ENCODE measurements at regions not wholly inside any gene's neighbourhood (a gene's known extent, or its start where the extent isn't known, plus 50 kb on each side); places are given as distances from the start of the nearest gene placed in this dataset.

DNA sequence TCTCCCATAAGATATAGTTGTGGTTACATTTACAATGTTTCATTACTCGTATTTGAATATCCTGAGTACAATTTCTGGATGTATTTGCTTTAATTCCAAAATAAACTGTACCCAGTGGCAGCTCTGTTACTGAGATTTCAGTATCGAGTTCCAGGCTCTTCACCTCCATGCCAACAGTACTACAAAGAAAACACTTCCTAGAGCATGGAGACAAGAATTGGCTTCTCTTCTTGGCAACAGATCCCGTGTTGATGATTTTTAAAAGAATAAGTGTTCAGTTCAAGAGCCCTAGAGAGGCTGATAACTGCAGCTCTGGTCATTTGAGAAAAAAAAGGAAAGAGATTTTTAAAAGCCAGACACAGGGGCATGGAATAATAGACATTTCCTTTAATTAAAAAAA lies 302.8 kb downstream of the EFNB2 start:
- no peak for DNase-seq

DNA sequence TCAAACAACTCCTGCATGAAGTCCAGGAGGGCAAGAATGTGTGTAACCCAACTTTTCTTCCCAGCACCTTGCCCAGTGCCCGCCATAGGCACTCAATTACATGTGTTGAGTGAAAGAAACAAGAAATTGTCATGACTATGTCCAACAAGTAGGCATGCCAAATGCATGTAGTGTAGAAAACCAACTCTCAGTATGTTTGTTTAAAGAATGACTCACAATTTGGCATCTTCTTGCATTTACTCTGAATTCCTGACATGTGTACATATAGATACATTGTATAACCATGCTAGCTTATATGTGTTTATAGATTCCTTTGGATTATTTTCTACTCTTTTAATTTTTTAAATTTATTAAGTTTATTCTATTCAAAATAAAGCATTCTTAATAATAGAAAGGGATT lies 305.0 kb downstream of the EFNB2 start:
- DNase-seq = peak; percentile 74

DNA sequence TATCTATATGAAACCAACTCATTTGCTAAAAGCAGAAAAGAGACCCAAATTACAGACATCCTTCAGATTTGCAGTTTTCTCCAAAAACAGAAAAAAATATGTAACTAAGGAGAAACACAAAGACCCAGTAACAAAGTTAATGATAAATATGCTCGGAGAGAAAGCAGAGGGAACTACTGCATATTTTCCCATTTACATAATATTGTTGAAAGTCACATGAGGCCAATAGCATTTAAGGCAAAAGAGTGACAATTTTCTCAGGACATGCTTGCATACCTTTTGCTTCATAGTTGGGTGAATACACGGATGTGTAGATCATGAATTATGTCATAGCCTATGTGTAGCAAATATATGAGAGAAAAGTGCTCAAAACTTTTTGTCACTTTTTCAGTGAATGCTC lies 310.3 kb downstream of the EFNB2 start:
- DNase-seq = no peak

DNA sequence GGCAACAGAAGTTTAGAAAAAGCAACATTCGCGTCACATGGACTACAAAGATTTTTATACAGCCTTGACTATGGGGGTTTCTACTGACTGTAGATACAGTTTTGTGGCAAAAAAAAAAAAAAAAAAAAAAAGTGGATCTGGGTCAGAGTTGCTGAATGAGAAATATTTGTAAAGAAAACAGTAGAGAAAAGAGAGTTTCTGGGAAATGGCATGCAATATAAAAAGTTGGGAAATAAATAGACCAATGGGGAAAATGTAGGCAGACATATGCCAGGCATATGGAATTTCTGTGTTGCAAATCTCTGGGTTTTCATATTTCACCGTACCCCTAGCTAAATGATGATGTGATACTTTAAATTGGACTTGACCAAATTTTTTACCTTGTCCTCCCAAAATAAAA lies 315.3 kb downstream of the EFNB2 start:
- DNase-seq = no peak

DNA sequence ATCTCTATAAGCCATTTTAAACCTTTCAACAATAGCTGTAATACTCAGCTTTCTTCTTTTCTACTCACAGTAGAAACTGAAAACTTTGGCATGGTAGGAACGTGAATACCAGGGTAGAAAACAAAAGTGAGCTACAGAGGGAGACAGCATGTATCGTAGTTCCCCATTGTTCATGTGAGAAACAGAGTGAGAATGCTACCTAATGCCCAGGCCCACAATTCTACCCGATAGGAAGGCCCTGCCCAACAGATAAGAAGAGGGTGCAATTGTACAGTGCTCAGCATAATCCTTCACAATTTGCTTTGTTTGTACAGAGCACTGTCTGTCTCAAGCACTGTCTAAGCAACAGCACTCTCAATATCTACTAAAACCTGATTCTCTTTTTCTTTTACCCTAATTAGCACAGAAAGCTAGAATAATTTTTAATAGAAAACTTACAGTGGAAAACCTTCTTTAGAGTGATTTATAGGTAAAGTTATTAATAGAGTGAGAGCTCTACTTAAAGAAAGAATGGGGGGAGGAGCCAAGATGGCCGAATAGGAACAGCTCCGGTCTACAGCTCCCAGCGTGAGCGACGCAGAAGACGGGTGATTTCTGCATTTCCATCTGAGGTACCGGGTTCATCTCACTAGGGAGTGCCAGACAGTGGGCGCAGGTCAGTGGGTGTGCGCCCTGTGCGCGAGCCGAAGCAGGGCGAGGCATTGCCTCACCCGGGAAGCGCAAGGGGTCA lies 322.3 kb downstream of the EFNB2 start:
- no peak for DNase-seq

DNA sequence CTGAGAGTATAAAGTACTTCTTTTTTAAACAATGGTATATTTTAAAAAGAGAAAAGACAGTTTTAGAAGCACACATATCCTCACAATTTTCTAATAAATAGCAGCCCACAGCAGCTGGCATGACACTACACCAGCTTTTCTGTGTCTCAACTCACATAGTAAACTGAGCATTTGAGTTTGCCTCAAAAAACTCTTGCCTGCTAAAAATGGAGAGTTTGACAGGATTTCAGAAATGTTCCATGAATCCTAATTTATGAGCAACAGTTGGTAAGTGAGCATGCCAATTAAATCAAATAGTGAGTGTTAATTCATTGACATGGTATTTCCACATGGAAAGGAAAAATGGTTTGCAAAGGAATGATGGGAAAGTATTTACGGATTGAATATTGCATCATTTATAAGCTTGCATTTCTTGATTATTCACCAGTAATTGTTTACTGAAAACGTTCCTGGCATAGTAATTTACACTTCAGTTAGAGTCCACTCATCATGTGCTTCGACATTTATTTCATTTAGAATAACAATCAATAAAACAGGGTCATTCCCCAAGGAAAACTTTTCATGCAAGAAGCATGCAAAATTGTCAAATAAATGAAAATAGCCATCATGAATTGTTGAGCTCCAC lies 323.0 kb downstream of the EFNB2 start:
- peak; percentile 20 for DNase-seq

DNA sequence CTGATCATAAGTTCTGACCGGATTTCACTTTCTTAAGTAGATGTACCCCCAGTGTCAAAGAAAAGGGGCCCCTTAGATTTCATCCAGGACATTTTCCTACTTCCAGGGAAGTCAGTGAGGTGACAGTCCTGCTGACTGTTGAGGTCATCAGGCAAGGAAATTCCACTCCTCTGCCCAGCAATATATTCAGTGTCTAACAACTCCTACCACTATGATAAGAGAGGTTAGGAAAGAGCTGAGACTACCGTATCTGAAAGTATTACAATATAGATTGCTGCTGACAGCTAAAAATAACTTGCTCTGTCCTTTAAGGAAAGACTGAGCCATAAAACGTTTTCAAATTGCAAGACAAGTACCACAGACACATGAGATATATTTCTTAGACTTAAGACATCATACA lies 325.1 kb downstream of the EFNB2 start:
- DNase-seq = no peak

DNA sequence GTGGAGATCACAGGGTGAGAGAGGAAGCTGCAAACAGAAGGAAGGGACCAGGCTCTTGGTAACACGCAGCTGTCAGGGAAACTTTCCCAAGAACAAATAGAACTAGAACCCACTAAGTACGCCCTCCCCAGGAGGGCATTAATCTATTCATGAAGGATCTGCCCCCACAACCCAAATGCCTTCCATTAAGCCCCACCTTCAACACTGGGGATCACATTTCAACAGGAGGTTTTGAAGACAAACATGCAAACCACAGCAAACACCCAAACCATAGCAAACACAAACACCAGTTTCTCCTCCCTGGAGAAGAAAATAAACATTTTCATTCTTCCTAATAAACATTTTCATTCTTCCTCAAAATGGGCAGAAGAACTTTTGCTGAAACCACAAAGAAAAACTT lies 329.6 kb downstream of the EFNB2 start:
- no peak for DNase-seq

DNA sequence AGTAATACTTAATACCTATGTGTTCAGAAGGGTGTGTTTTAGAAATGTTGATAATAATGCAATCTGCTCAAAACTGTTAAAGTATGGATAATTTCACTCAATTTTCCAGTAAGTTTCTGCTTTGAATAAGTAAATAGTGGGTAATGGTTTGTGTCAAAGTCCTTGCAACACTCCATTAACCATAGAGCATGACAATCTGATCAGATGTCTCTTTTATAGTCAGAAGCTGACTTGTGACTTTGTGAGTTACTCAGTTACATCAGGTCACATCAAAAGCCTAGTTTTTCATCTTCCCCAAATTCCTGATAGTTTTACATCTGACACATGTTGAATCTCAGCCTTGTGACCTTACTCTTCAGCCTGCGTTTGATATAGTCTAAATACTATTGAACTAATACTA lies 338.0 kb downstream of the EFNB2 start:
- DNase-seq = no peak

DNA sequence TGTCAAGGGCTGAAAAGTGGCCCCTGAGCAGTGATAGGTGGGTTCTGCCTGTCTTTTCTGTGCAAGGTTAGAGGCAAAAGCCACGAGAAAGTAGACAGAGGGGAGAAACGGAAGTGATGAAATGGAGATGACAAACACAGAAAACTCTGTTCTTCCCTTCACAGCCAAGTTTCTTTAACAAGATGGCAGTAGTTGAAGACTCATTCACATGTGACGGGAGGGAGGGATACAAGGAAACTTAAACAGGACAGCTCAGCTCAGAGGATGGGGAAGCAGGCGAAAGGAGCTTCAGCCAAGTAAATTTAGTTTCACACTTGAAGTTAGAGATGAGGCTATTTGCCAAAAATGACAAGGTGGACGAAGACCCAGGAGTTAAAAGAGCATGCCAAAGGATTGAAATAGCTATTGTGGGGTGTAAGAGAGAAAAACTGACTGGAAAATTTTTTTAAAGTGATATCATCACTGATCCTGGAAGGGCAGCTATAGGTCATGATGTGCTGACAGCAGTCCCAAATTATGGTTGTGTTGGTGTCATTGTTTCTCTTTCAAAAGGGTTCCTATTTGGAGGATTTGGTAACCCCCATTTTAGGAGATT lies 347.9 kb downstream of the EFNB2 start:
- DNase-seq = peak; percentile 67

DNA sequence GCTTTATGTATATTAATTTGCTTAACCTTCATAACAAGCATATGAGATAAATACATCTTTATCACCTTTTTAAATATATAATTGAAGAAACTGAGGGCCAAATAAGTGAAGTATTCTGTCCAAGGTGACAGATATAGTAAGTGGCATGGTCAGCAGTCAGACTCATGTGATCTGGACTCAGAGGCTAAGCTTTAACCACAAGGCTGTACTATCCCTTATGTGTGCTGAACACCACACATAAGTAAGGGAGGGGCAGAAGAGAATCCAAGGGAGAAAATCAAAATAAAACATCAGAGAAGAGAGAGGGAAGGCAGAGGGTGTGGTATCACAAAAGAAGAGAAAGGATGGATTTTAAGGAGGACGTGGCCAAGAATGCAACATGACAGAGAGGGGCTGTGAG lies 348.4 kb downstream of the EFNB2 start:
- DNase-seq = no peak

DNA sequence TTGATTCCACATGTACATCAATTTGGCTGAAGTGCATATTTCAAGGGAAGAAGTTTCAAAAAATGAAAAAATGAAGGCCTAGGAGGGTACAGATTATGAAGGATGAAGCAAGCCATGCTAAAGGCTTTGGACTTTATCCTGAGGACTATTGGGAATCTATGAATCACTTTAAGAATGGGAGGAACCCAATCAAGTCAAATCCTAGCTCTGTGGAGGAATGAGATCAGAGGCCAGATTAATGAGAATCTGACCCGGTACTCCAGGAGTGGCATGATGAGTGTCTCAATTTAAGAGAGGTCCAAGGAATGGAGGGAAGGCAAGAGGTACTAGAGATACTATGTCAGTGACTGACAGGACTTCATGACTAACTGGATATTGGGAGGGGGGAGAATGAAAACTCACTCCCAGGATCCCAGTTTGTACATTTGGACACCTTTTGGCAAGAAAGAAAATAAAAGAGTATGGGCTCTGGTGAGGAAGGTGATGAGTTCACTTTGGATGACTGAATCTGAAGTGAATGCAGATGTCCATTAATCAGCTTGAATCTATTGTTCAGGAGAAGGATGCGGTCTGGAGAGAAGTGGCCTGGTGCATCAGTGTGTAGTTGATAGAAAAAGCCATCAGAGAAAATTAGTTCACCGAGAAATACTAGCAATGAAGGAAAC lies 349.0 kb downstream of the EFNB2 start:
- peak; percentile 76 for DNase-seq

DNA sequence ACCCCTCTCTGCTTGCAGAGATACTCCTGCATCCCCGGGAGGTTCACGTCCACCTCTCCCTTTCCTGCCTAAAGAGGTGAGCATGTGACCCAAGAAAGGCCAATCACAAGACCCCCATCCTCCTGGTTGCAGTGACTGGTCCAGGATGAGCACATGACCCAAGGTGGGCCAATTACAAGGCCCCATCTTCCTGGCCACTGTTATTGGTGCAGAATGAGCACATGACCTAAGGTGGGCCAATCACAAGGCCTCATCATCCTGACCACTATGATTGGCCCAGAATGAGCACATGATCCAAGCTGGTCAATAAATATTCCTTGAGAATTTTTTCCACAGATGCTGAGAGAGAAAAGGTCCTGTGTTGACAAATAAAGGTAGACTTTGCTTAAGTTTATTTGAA lies 350.7 kb downstream of the EFNB2 start:
- no peak for DNase-seq

DNA sequence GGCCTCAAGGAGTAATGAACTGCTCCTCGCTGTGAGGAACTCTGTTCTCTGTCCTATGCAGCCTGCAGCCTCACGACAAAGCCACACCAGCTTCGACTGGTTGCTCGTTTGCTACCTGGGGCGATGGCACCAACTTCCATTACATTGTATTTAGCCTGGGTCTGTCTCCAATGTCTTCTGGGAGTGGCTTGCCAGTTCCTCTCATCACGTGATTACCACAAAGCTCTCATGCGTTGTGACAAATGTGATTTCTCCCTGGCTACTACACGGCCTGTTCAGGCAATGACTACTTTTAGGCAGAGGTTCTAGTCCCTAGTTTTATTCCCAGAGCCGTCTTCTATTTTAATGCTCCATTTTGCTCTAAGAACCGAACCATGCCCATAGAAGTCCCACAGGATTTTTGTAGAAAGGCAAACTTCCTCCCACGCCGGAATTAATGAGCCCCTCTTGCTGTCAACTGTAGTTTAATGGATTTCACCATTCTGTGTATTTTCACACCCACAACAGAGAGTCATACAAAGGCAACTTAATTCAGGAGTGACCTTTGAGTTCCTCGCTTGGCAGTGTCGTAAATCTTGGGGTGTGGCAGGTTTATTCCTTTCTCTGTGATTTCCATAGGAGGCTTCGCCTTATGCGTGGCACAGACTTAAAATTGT lies 351.9 kb downstream of the EFNB2 start:
- no peak for DNase-seq

DNA sequence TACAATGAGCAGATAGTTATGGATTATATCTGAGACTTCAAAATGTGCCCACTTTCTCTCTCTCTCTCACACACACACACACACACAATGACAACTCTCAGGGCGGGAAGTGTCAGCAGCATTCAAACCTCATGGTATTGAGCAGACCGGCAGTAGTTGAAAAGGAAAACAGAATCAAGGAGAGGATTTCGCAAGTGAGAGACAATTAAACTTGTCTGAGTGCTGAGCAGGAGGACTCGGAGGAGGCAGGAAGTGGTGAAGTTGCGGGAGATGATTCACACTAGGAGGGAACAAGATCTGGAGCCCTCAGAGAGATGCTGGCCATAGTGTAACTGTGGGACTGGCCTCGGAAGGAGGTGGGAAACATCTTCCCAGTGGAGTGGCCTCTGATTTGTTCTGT lies 353.1 kb downstream of the EFNB2 start:
- DNase-seq = peak; percentile 94

DNA sequence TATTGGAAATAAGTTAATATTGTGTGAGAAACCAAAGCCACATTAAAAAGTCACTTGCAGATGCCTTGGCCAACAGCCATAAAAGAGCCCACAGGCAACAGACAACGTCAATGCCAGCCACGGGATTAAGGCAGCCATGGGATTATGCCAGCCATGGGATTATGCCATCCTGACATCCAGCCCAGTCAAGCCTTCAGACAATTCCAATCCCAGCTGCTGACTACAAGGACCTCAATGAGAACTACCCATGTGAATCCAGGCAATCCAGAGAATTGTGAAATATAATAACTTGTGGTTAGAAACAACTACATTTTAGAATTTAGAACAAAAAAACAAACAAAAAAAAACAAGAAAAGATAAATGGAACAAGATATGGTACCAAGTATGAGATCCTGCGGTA lies 356.6 kb downstream of the EFNB2 start:
- no peak for DNase-seq

DNA sequence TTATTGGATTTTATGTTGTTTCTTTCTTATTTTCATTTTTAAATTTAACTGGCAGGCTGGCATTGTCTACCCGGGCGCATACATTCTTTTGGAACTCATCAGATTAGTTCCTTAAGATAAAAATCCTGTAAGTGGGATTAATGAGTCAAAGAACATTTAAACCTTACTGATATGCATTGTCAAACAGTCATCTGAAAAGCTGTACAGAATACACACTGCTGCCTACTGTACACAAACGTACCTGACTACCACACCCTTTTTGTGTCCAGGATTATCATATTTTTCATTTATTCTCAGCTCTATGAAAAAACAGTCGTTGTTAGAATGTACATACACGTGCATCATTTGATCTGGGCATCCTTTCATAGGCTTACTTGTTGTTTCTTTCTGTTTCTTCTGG lies 358.3 kb downstream of the EFNB2 start:
- no peak for DNase-seq

DNA sequence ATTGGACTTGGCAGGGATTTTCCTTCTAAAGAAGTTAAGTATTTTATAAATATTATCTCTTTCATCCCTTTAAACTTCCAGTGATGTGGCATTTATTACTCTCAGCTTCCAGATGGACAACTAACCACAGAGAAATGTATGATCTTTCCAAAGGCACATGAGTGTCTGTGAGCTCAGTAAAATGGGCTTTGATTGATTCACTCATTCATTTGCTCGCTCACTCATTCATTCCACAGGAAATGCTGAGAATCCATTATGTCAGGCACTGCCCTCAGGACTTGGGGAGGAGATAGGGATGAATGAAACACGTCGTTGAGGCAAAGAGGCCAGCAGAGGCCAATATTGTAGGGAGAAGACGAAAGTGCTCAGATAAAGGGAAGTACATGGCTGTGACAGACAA lies 359.3 kb downstream of the EFNB2 start:
- peak; percentile 91 for DNase-seq

DNA sequence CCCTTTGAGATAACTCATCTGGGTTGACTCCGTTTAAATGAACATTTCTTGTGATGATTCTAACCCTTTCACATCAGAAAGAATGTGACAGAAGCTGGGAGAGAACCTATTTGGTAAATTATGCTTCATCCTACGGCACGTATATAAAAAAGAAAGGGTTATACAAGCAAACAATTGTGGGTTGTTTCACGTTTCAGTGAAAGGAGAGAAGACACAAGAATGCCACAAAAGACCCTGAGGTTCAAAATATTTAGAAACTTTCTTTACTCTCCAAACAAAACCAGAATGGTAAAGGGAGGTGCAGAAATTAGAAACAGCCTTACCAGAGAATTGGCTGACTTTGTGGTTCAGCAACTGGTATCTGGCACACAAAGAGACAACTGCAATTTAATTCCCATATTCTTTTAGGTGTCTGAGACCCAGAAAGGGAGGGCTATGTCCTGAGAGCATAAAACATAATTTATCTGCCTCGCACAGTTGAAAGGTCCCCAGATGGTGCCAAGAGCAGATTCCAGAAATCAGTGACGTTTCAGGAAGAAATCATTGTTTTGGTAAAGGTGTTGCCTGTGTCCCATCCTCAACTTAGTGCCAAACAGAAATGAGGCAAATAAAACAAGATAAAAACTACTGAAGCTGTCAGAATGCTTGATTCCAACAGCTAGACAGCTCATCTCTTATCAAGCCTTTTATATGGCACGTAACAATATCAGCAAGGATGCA lies 361.4 kb downstream of the EFNB2 start:
- DNase-seq = no peak

DNA sequence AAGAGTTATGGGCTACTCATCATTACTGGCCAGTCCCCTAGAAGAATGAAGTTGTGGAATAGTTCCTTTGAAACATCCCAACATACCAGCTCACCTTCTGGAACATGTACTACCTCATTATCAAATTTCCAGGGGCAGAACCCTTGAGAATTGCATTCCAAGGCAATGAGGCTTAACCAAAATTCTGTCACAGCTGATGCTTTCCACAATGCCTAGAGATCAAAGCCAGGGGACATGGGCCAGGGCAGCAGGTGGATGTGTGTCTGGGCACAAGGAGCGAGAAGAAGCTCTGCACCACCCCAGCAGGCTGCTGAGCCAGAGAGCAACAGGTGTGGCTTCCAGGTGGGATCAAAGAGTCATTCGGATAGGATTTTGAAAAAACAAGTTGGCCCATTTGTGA lies 362.1 kb downstream of the EFNB2 start:
- peak; percentile 27 for DNase-seq

DNA sequence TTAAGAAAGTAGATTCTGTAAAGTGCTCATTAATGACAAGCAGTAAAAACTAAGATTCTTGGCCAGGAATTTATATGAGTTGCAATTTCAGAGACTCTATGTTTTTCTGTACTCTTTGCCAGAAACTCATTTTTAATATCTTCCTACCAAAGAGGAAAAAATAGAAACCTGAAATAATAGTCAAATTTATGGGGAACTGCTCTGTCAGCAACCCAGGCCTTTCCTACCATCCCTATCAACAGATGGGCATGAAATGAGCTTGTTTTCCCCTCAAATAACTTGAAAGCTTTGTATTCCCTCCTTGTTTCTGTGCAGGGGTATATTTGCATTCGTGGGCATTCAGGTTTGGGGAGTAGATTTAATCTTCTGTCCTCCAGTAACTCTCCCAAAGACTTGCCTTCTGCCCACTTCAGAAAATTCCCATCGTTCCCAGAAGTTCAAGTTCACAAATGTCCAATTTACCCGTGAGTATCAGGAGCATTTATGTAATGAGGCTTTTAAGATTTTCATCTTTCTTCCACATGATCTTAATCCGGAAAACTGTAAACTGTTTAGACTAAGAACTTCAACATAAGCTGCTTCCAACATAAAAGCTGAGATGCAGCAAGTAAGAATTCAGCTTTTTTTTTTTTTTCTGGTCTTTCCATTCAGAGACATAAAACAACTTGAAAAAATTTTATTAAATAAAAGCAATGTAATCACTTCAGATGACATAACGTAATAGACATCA lies 363.1 kb downstream of the EFNB2 start:
- no peak for DNase-seq

DNA sequence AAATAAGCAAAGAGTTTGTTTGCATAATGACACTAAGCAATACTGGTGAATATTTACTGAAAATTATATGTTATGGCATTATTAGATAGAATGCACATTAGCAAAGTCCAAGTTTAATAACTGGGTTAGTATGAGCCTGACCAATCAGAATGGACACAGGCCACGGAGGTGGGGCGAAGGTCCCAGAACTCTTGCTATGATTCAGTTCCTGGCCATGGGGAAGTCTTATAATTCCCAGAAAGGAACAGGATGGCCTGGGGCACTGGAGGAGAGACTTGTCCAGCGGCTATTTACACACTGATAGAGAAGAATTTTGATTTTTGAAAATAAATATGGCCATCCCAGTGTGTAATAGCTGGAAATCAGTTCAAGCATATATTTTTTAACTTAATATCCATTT lies 372.0 kb downstream of the EFNB2 start:
- no peak for DNase-seq
